Mammary epithelial cell (primary cell): ENCODE measurements at regions not wholly inside any gene's neighbourhood (a gene's known extent, or its start where the extent isn't known, plus 50 kb on each side); places are given as distances from the start of the nearest gene placed in this dataset.

ENCODE experiments used
- EZH2 ChIP-seq: IDR thresholded peaks from 2 replicates; pipeline ENCODE4 v1.6.1; 2012; ENCODE audit warnings: low read length, inconsistent platforms, borderline replicate concordance
- TF ChIP-seq, protein P1 (sequence below), 2 donors: IDR thresholded peaks in 1 of 2; conservative IDR thresholded peaks in 1 of 2; 2 replicates each; pipeline ENCODE4 v1.5.1; 2011 to 2012; ENCODE audit warnings: inconsistent platforms in 2 of 2, low read length in 2 of 2, mild to moderate bottlenecking in 2 of 2, control low read depth in 1 of 2, low read depth in 1 of 2; ENCODE audit not compliant: insufficient read depth in 1 of 2; ENCODE audit errors: extremely low read depth in 1 of 2

DNA sequence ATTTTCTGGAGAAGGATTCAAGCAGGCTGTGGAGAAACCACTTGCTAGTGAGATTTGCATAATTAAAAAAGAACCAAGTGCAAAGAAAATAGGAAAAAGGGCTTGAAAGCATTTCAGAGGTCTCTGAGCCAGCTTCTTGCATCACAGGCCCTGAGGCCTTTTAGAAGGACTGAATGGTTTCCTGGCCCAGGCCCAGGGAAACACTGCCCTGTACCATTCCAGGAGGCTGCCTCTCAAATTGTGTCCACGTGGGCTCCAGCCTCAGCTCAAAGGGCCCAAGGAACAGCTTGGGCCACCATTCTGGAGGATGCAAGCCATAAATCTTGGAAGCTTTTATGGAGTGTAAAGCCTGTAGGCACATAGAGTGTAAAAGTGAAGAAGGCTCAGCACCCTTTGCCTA is 523.3 kb upstream of the VRK2 start:
- TF ChIP-seq, protein P1, sequence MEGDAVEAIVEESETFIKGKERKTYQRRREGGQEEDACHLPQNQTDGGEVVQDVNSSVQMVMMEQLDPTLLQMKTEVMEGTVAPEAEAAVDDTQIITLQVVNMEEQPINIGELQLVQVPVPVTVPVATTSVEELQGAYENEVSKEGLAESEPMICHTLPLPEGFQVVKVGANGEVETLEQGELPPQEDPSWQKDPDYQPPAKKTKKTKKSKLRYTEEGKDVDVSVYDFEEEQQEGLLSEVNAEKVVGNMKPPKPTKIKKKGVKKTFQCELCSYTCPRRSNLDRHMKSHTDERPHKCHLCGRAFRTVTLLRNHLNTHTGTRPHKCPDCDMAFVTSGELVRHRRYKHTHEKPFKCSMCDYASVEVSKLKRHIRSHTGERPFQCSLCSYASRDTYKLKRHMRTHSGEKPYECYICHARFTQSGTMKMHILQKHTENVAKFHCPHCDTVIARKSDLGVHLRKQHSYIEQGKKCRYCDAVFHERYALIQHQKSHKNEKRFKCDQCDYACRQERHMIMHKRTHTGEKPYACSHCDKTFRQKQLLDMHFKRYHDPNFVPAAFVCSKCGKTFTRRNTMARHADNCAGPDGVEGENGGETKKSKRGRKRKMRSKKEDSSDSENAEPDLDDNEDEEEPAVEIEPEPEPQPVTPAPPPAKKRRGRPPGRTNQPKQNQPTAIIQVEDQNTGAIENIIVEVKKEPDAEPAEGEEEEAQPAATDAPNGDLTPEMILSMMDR (conservative IDR thresholded peaks at IDR 0.05 in 1 of 2, IDR thresholded peaks at IDR 0.05 in 1 of 2; ENCODE audit: extremely low read depth in 1 of 2, insufficient read depth in 1 of 2, low read depth in 1 of 2, low read length in 2 of 2), result no peak
- TF ChIP-seq EZH2, result no peak
